Adrenal gland (tissue), 9 donors: ENCODE measurements at regions not wholly inside any gene's neighbourhood (a gene's known extent, or its start where the extent isn't known, plus 50 kb on each side); places are given as distances from the start of the nearest gene placed in this dataset.

ENCODE experiments used
- DNase-seq, 7 donors: peaks; one replicate each; pipeline ENCODE4 v3.0.0-alpha.2; 2019 to 2020
- H3K27ac ChIP-seq, 5 donors: fragments of 200-600 bp; sonication (generic) in 4 of 5; 1 replicate in 3 of 5; 2 replicates in 2 of 5; pipeline versions ENCODE4 v1.5.1 to v1.8.0; 2016 to 2020; ENCODE audit warnings: mild to moderate bottlenecking in 1 of 5
- H3K27me3 ChIP-seq: fragments of 200-600 bp; 2 replicates; pipeline ENCODE4 v1.8.0; 2021
- H3K36me3 ChIP-seq, 2 donors: fragments of 200-600 bp; replicated peaks in 1 of 2; 1 replicate in 1 of 2; 2 replicates in 1 of 2; pipeline versions ENCODE4 v1.5.1 to v1.8.0; 2018 to 2022
- H3K4me1 ChIP-seq, 2 donors: fragments of 200-600 bp; replicated peaks in 1 of 2; 1 replicate in 1 of 2; 2 replicates in 1 of 2; pipeline versions ENCODE4 v1.5.1 to v1.8.0; 2018 to 2021
- H3K4me3 ChIP-seq, 4 donors: fragments of 200-600 bp; sonication (generic) in 3 of 4; one replicate each; pipeline ENCODE4 v1.5.1; 2016 to 2018
- H3K9me3 ChIP-seq, 3 donors: fragments of 200-600 bp; sonication (generic) in 1 of 3; replicated peaks in 1 of 3; 1 replicate in 2 of 3; 2 replicates in 1 of 3; pipeline versions ENCODE4 v1.5.1 to v1.8.0; 2016 to 2021
- CTCF ChIP-seq, 6 experiments: fragments of 450-650 bp in 4 of 6; fragments of 200-600 bp in 2 of 6; sonication (generic) in 1 of 6; IDR thresholded peaks; 1 replicate in 5 of 6; 2 replicates in 1 of 6; pipeline versions ENCODE4 v1.5.1 to v1.8.0; 2016 to 2021; ENCODE audit warnings: antibody characterized with exemption in 6 of 6, mild to moderate bottlenecking in 2 of 6, moderate library complexity in 1 of 6
- POLR2A ChIP-seq, 2 donors: fragments of 450-650 bp; IDR thresholded peaks; one replicate each; pipeline ENCODE4 v1.6.1; 2017; ENCODE audit warnings: antibody characterized with exemption in 2 of 2, mild to moderate bottlenecking in 2 of 2, moderate library complexity in 1 of 2
- WGBS, 4 donors: extraction: QIAGEN DNeasy Blood & Tissue Kit in 2 of 4; methylation state at CpG; one replicate each; pipeline versions ENCODE4 v1.1.5 to v1.1.7; 2013 to 2017; 5-methylcytosine and 5-hydroxymethylcytosine counted together
- intact Hi-C, 2 donors: fragments of 100-400 bp; cut with DNase I; formaldehyde crosslinking; loops; one replicate each; pipeline versions ENCODE4 v1.14.1 to v1.15.0; 2022 to 2023
- donor health status: healthy with polysubstance abuse.
- donor health status: Bipolar disorder and iron deficiency.
- donor health status: DM: yes; HTN: yes; CAD: no.
- donor health status: DM: no; HTN: no; CAD: no.
- donor health status: DM: no; HTN: no; CAD: no.

GRCh38 chr5:123721675-123722276 lies 209.8 kb downstream of the CSNK1G3 start:
- DNase-seq, result no peak
- Histone ChIP-seq H3K4me1 (no peaks in the 10 kb centered on the region), H3K27me3 (no peaks in the 10 kb centered on the region), H3K9me3 (no peaks in the 10 kb centered on the region), H3K27ac (no peak overlapping the region), H3K4me3 (no peak overlapping the region), H3K36me3 (no peaks in the 10 kb centered on the region)
- TF ChIP-seq POLR2A (IDR thresholded peaks at IDR 0.05) (no peak), CTCF (IDR thresholded peaks at IDR 0.05) (no peak)
- intact Hi-C loops, result no loop called here
- 72 to 79% (median 75%) methylated on average over 4 of the region's 4 CpGs for WGBS, 4 donors

GRCh38 chr5:123720955-123721354 lies 209.0 kb downstream of the CSNK1G3 start:
- Histone ChIP-seq H3K27me3 (no peaks in the 10 kb centered on the region), H3K36me3 (no peaks in the 10 kb centered on the region), H3K27ac (no peak overlapping the region), H3K4me1 (no peaks in the 10 kb centered on the region), H3K9me3 (no peaks in the 10 kb centered on the region), H3K4me3 (no peak overlapping the region)
- 63 to 76% (median 71%) methylated on average over 5 of the region's 5 CpGs for WGBS, 4 donors
- DNase-seq, result no peak
- TF ChIP-seq POLR2A (IDR thresholded peaks at IDR 0.05), result no peak
- TF ChIP-seq CTCF (IDR thresholded peaks at IDR 0.05), result no peak
- intact Hi-C loops, result no loop called here

- no peaks in the 10 kb centered on the region for H3K4me1 ChIP-seq
- TF ChIP-seq POLR2A (IDR thresholded peaks at IDR 0.05), result no peak
- H3K36me3 ChIP-seq, result no peaks in the 10 kb centered on the region
- H3K4me3 ChIP-seq, result no peak overlapping the region
- intact Hi-C loops, result no loop called here
- no peaks in the 10 kb centered on the region for H3K27me3 ChIP-seq
- H3K27ac ChIP-seq, result no peak overlapping the region
- no peaks in the 10 kb centered on the region for H3K9me3 ChIP-seq
- no peak for DNase-seq
Measured at GRCh38 chr5:123720339-123720738, 208.4 kb downstream of the CSNK1G3 start.

GRCh38 chr5:123719004-123719403 lies 207.0 kb downstream of the CSNK1G3 start:
- DNase-seq, result no peak
- 82 to 93% (median 90%) methylated on average over 2 to 3 of the region's 3 CpGs for WGBS, 4 donors
- no peaks in the 10 kb centered on the region for H3K9me3 ChIP-seq
- H3K4me3 ChIP-seq, result no peak overlapping the region
- intact Hi-C loops, result no loop called here
- no peaks in the 10 kb centered on the region for H3K4me1 ChIP-seq
- H3K36me3 ChIP-seq, result no peaks in the 10 kb centered on the region
- TF ChIP-seq POLR2A (IDR thresholded peaks at IDR 0.05), result no peak
- no peak for TF ChIP-seq CTCF (IDR thresholded peaks at IDR 0.05)
- no peak overlapping the region for H3K27ac ChIP-seq
- no peaks in the 10 kb centered on the region for H3K27me3 ChIP-seq

- no peak overlapping the region for H3K4me3 ChIP-seq
- no peaks in the 10 kb centered on the region for H3K27me3 ChIP-seq
- H3K27ac ChIP-seq, result no peak overlapping the region
- H3K4me1 ChIP-seq, result no peaks in the 10 kb centered on the region
- WGBS, 4 donors, result 20 to 39% (median 28%) methylated on average over 1 of the region's 1 CpG
- TF ChIP-seq CTCF (IDR thresholded peaks at IDR 0.05), result no peak
- no peak for TF ChIP-seq POLR2A (IDR thresholded peaks at IDR 0.05)
- H3K9me3 ChIP-seq, result no peaks in the 10 kb centered on the region
- no peaks in the 10 kb centered on the region for H3K36me3 ChIP-seq
- DNase-seq, result no peak
- intact Hi-C loops, result no loop called here
Measured at GRCh38 chr5:123718238-123718637, 206.3 kb downstream of the CSNK1G3 start.
